ENCODE measurements at regions not wholly inside any gene's neighbourhood (a gene's known extent, or its start where the extent isn't known, plus 50 kb on each side); places are given as distances from the start of the nearest gene placed in this dataset.

- H3K27ac Mint-ChIP-seq: no peak overlapping the region
- no peaks in the 10 kb centered on the region for H3K36me3 Mint-ChIP-seq (ENCODE audit: insufficient read depth)
- no peak for DNase-seq
- no peaks in the 10 kb centered on the region for H3K4me1 Mint-ChIP-seq (ENCODE audit: low read depth in 2 of 2)
- no peak for ATAC-seq (replicated peaks)
- no peaks in the 10 kb centered on the region for H3K27me3 Mint-ChIP-seq
- H3K4me3 Mint-ChIP-seq: no peak overlapping the region
- peaks cover 0 to 4% of the 10 kb centered on the region in 2 donors for H3K9me3 Mint-ChIP-seq
Observed at GRCh38 chr3:82815417-82816058, 1054.1 kb upstream of the GBE1 start.

- Mint-ChIP-seq H3K4me1 (ENCODE audit: low read depth in 2 of 2) (no peaks in the 10 kb centered on the region), H3K27me3 (no peaks in the 10 kb centered on the region), H3K4me3 (no peak overlapping the region), H3K36me3 (ENCODE audit: insufficient read depth) (no peaks in the 10 kb centered on the region), H3K27ac (no peak overlapping the region), H3K9me3 (peaks cover 0 to 6% of the 10 kb centered on the region in 2 donors)
- DNase-seq (no peak), ATAC-seq (replicated peaks) (no peak)
Observed at GRCh38 chr3:82814660-82815059, 1053.2 kb upstream of the GBE1 start.

GRCh38 chr3:82807781-82808180 is 1046.3 kb upstream of the GBE1 start:
- Mint-ChIP-seq H3K27me3 (no peaks in the 10 kb centered on the region), H3K4me3 (no peak overlapping the region), H3K27ac (no peak overlapping the region), H3K36me3 (ENCODE audit: insufficient read depth) (no peaks in the 10 kb centered on the region), H3K9me3 (peaks cover 4 to 11% of the 10 kb centered on the region in 2 donors), H3K4me1 (ENCODE audit: low read depth in 2 of 2) (no peaks in the 10 kb centered on the region)
- no peak for DNase-seq
- ATAC-seq (replicated peaks): no peak

- H3K27ac Mint-ChIP-seq: no peak overlapping the region
- peaks cover 2 to 7% of the 10 kb centered on the region in 2 donors for H3K9me3 Mint-ChIP-seq
- H3K4me1 Mint-ChIP-seq (ENCODE audit: low read depth in 2 of 2): no peaks in the 10 kb centered on the region
- DNase-seq (no peak), ATAC-seq (replicated peaks) (no peak)
- no peaks in the 10 kb centered on the region for H3K36me3 Mint-ChIP-seq (ENCODE audit: insufficient read depth)
- no peak overlapping the region for H3K4me3 Mint-ChIP-seq
- H3K27me3 Mint-ChIP-seq: no peaks in the 10 kb centered on the region
Observed at GRCh38 chr3:82802501-82802900, 1041.1 kb upstream of the GBE1 start.

- no peaks in the 10 kb centered on the region for H3K4me1 Mint-ChIP-seq (ENCODE audit: low read depth in 2 of 2)
- DNase-seq: no peak
- ATAC-seq (replicated peaks): no peak
- no peak overlapping the region for H3K4me3 Mint-ChIP-seq
- no peak overlapping the region for H3K27ac Mint-ChIP-seq
- no peaks in the 10 kb centered on the region for H3K36me3 Mint-ChIP-seq (ENCODE audit: insufficient read depth)
- H3K27me3 Mint-ChIP-seq: no peaks in the 10 kb centered on the region
- H3K9me3 Mint-ChIP-seq: peaks cover 2 to 7% of the 10 kb centered on the region in 2 donors
Observed at GRCh38 chr3:82800248-82800647, 1038.8 kb upstream of the GBE1 start.

GRCh38 chr3:82796765-82797164 is 1035.3 kb upstream of the GBE1 start:
- no peaks in the 10 kb centered on the region for H3K36me3 Mint-ChIP-seq (ENCODE audit: insufficient read depth)
- H3K9me3 Mint-ChIP-seq: peaks cover 4 to 13% of the 10 kb centered on the region in 2 donors
- no peak overlapping the region for H3K27ac Mint-ChIP-seq
- DNase-seq (no peak), ATAC-seq (replicated peaks) (no peak)
- H3K4me3 Mint-ChIP-seq: no peak overlapping the region
- no peaks in the 10 kb centered on the region for H3K27me3 Mint-ChIP-seq
- H3K4me1 Mint-ChIP-seq (ENCODE audit: low read depth in 2 of 2): no peaks in the 10 kb centered on the region

GRCh38 chr3:82791241-82791640 is 1029.8 kb upstream of the GBE1 start:
- Mint-ChIP-seq H3K36me3 (ENCODE audit: insufficient read depth) (no peaks in the 10 kb centered on the region), H3K4me3 (no peak overlapping the region), H3K4me1 (ENCODE audit: low read depth in 2 of 2) (no peaks in the 10 kb centered on the region), H3K9me3 (peaks cover 6 to 7% of the 10 kb centered on the region in 2 donors), H3K27ac (no peak overlapping the region), H3K27me3 (no peaks in the 10 kb centered on the region)
- ATAC-seq (replicated peaks): no peak
- no peak for DNase-seq

GRCh38 chr3:82790307-82791097 is 1029.1 kb upstream of the GBE1 start:
- peaks cover 6 to 7% of the 10 kb centered on the region in 2 donors for H3K9me3 Mint-ChIP-seq
- no peaks in the 10 kb centered on the region for H3K27me3 Mint-ChIP-seq
- ATAC-seq (replicated peaks): no peak
- no peak overlapping the region for H3K27ac Mint-ChIP-seq
- no peak overlapping the region for H3K4me3 Mint-ChIP-seq
- no peaks in the 10 kb centered on the region for H3K4me1 Mint-ChIP-seq (ENCODE audit: low read depth in 2 of 2)
- no peaks in the 10 kb centered on the region for H3K36me3 Mint-ChIP-seq (ENCODE audit: insufficient read depth)
- DNase-seq: no peak

- Mint-ChIP-seq H3K27ac (no peak overlapping the region), H3K27me3 (no peaks in the 10 kb centered on the region), H3K9me3 (peaks cover 4 to 8% of the 10 kb centered on the region in 2 donors), H3K4me3 (no peak overlapping the region), H3K4me1 (ENCODE audit: low read depth in 2 of 2) (no peaks in the 10 kb centered on the region), H3K36me3 (ENCODE audit: insufficient read depth) (no peaks in the 10 kb centered on the region)
- ATAC-seq (replicated peaks) (no peak), DNase-seq (no peak)
Observed at GRCh38 chr3:82783194-82783593, 1021.7 kb upstream of the GBE1 start.

GRCh38 chr3:82773207-82773606 is 1011.8 kb upstream of the GBE1 start:
- Mint-ChIP-seq H3K27me3 (no peaks in the 10 kb centered on the region), H3K36me3 (ENCODE audit: insufficient read depth) (no peaks in the 10 kb centered on the region), H3K4me1 (ENCODE audit: low read depth in 2 of 2) (no peaks in the 10 kb centered on the region), H3K9me3 (peaks cover 6 to 8% of the 10 kb centered on the region in 2 donors), H3K27ac (no peak overlapping the region), H3K4me3 (no peak overlapping the region)
- no peak for ATAC-seq (replicated peaks)
- DNase-seq: no peak

GRCh38 chr3:82764521-82764920 is 1003.1 kb upstream of the GBE1 start:
- ATAC-seq (replicated peaks) (no peak), DNase-seq (no peak)
- Mint-ChIP-seq H3K4me1 (ENCODE audit: low read depth in 2 of 2) (no peaks in the 10 kb centered on the region), H3K4me3 (no peak overlapping the region), H3K36me3 (ENCODE audit: insufficient read depth) (no peaks in the 10 kb centered on the region), H3K9me3 (peaks cover 3 to 5% of the 10 kb centered on the region in 2 donors), H3K27me3 (no peaks in the 10 kb centered on the region), H3K27ac (no peak overlapping the region)

- H3K27me3 Mint-ChIP-seq: no peaks in the 10 kb centered on the region
- H3K4me3 Mint-ChIP-seq: no peak overlapping the region
- no peak overlapping the region for H3K27ac Mint-ChIP-seq
- H3K4me1 Mint-ChIP-seq (ENCODE audit: low read depth in 2 of 2): no peaks in the 10 kb centered on the region
- DNase-seq (no peak), ATAC-seq (replicated peaks) (no peak)
- peaks cover 3 to 6% of the 10 kb centered on the region in 2 donors for H3K9me3 Mint-ChIP-seq
- H3K36me3 Mint-ChIP-seq (ENCODE audit: insufficient read depth): no peaks in the 10 kb centered on the region
Observed at GRCh38 chr3:82761858-82762257, 1000.4 kb upstream of the GBE1 start.

GRCh38 chr3:82745544-82745943 is 984.1 kb upstream of the GBE1 start:
- ATAC-seq (replicated peaks): no peak
- no peak overlapping the region for H3K4me3 Mint-ChIP-seq
- no peaks in the 10 kb centered on the region for H3K27me3 Mint-ChIP-seq
- no peaks in the 10 kb centered on the region for H3K4me1 Mint-ChIP-seq (ENCODE audit: low read depth in 2 of 2)
- H3K9me3 Mint-ChIP-seq: peaks cover 11 to 19% of the 10 kb centered on the region in 2 donors
- DNase-seq: no peak
- no peak overlapping the region for H3K27ac Mint-ChIP-seq
- H3K36me3 Mint-ChIP-seq (ENCODE audit: insufficient read depth): no peaks in the 10 kb centered on the region

- no peaks in the 10 kb centered on the region for H3K27me3 Mint-ChIP-seq
- H3K4me1 Mint-ChIP-seq (ENCODE audit: low read depth in 2 of 2): no peaks in the 10 kb centered on the region
- H3K9me3 Mint-ChIP-seq: peaks cover 13 to 14% of the 10 kb centered on the region in 2 donors
- DNase-seq (no peak), ATAC-seq (replicated peaks) (no peak)
- no peak overlapping the region for H3K4me3 Mint-ChIP-seq
- H3K27ac Mint-ChIP-seq: no peak overlapping the region
- H3K36me3 Mint-ChIP-seq (ENCODE audit: insufficient read depth): no peaks in the 10 kb centered on the region
Observed at GRCh38 chr3:82743196-82743595, 981.8 kb upstream of the GBE1 start.

All from effector memory CD8-positive, alpha-beta T cell (primary cell).